B cell (primary cell): ENCODE measurements at regions not wholly inside any gene's neighbourhood (a gene's known extent, or its start where the extent isn't known, plus 50 kb on each side); places are given as distances from the start of the nearest gene placed in this dataset.

Source experiments
- ATAC-seq: fragments of 200-7000 bp; cut with Tn5 transposase; one replicate; pipeline ENCODE4 v1.10.0; 2021; ENCODE audit warnings: low read depth, mild to moderate bottlenecking, moderate number of reproducible peaks, moderate library complexity
- CTCF ChIA-PET: fragments of 350-600 bp; sonication (Branson Sonifier 250); formaldehyde crosslinking; loops from one replicate; lab custom pipeline; 2021; ENCODE audit warnings: antibody characterized with exemption, inconsistent platforms; lab: Charles Lee
- POLR2A ChIA-PET: fragments of 350-600 bp; sonication (Branson Sonifier 250); formaldehyde crosslinking; loops from one replicate; lab custom pipeline; 2021; ENCODE audit warnings: antibody characterized with exemption; lab: Charles Lee
- DNase-seq: peaks from one replicate; pipeline ENCODE4 v3.0.0; 2013
- H2AFZ ChIP-seq: 2 replicates; pipeline ENCODE4 v1.6.1; 2012; ENCODE audit warnings: mild to moderate bottlenecking, low read depth, low read length; ENCODE audit not compliant: insufficient read depth, poor library complexity, severe bottlenecking
- H3K27ac ChIP-seq, 2 donors: 1 replicate in 1 of 2; 2 replicates in 1 of 2; pipeline ENCODE4 v1.5.1; 2012 to 2013; ENCODE audit warnings: low read length in 2 of 2, mild to moderate bottlenecking in 2 of 2, moderate library complexity in 1 of 2
- H3K27me3 ChIP-seq, 4 experiments: fragments of 200-600 bp in 1 of 4; sonication (generic) in 1 of 4; replicated peaks in 1 of 4; 1 replicate in 2 of 4; 2 replicates in 2 of 4; pipeline versions ENCODE4 v1.6.1 to v1.7.0; 2013 to 2016; ENCODE audit warnings: low read length in 3 of 4, mild to moderate bottlenecking in 2 of 4, mixed read lengths in 1 of 4, moderate library complexity in 1 of 4; ENCODE audit not compliant: insufficient read depth in 4 of 4, control insufficient read depth in 3 of 4; ENCODE audit errors: control extremely low read depth in 1 of 4
- H3K36me3 ChIP-seq, 2 experiments: replicated peaks in 1 of 2; 1 replicate in 1 of 2; 2 replicates in 1 of 2; pipeline versions ENCODE4 v1.6.1 to v1.7.1; 2013; ENCODE audit warnings: low read length in 1 of 2; ENCODE audit not compliant: insufficient read depth in 2 of 2, control insufficient read depth in 1 of 2; ENCODE audit errors: control extremely low read depth in 1 of 2, extremely low read depth in 1 of 2
- H3K4me1 ChIP-seq, 2 donors: fragments of 200-600 bp in 1 of 2; sonication (generic) in 1 of 2; 1 replicate in 1 of 2; 2 replicates in 1 of 2; pipeline versions ENCODE4 v1.5.1 to v1.6.1; 2013 to 2017; ENCODE audit warnings: low read length in 2 of 2; ENCODE audit not compliant: control insufficient read depth in 2 of 2, insufficient read depth in 2 of 2
- H3K4me2 ChIP-seq: replicated peaks from 2 replicates; pipeline ENCODE3; 2012; ENCODE audit warnings: mild to moderate bottlenecking, low read depth, low read length; ENCODE audit not compliant: poor library complexity, severe bottlenecking
- H3K4me3 ChIP-seq, 5 experiments: fragments of 200-600 bp in 1 of 5; sonication (generic) in 1 of 5; 1 replicate in 3 of 5; 2 replicates in 2 of 5; pipeline versions ENCODE4 v1.5.1 to v1.7.0; 2011 to 2016; ENCODE audit warnings: low read length in 4 of 5, mild to moderate bottlenecking in 4 of 5, low read depth in 2 of 5, control low read depth in 1 of 5, moderate library complexity in 1 of 5; ENCODE audit not compliant: insufficient read depth in 1 of 5; ENCODE audit errors: control extremely low read depth in 1 of 5, extremely low read depth in 1 of 5
- H3K79me2 ChIP-seq: fragments of 200-600 bp; sonication (generic); one replicate; pipeline ENCODE4 v1.6.0; 2016; ENCODE audit warnings: low read length; ENCODE audit not compliant: control insufficient read depth, insufficient read depth
- H3K9ac ChIP-seq: fragments of 200-600 bp; sonication (generic); 2 replicates; pipeline ENCODE4 v1.6.1; 2017; ENCODE audit warnings: mild to moderate bottlenecking, low read length, moderate library complexity
- H3K9me3 ChIP-seq, 3 donors: one replicate each; pipeline versions ENCODE4 v1.6.1 to v1.7.1; 2013; ENCODE audit warnings: low read length in 2 of 3; ENCODE audit not compliant: control insufficient read depth in 2 of 3, insufficient read depth in 1 of 3; ENCODE audit errors: control extremely low read depth in 1 of 3
- H4K20me1 ChIP-seq: 2 replicates; pipeline ENCODE4 v1.6.0; 2012; ENCODE audit warnings: mild to moderate bottlenecking, low read length; ENCODE audit not compliant: insufficient read depth, control insufficient read depth, poor library complexity, severe bottlenecking
- H3K27ac Mint-ChIP-seq: one replicate; pipeline ENCODE4 v1.8.0; 2021; ENCODE audit warnings: mixed read lengths
- H3K27me3 Mint-ChIP-seq: one replicate; pipeline ENCODE4 v1.8.0; 2021; ENCODE audit warnings: mixed read lengths
- H3K4me1 Mint-ChIP-seq: one replicate; pipeline ENCODE4 v1.8.0; 2021; ENCODE audit warnings: mixed read lengths
- H3K4me3 Mint-ChIP-seq: one replicate; pipeline ENCODE4 v1.8.0; 2021; ENCODE audit warnings: mixed read lengths
- H3K9me3 Mint-ChIP-seq: one replicate; pipeline ENCODE4 v1.8.0; 2022; ENCODE audit warnings: mixed read lengths; ENCODE audit not compliant: insufficient read depth
- EZH2 ChIP-seq: IDR thresholded peaks from 2 replicates; pipeline ENCODE4 v1.6.1; 2012; ENCODE audit warnings: borderline replicate concordance, low read depth, mild to moderate bottlenecking, moderate library complexity, low read length; ENCODE audit not compliant: insufficient read depth, poor library complexity, severe bottlenecking
- WGBS: methylation state at CpG from one replicate; pipeline ENCODE4 v1.1.5; 2013; ENCODE audit warnings: missing lambda C conversion rate; ENCODE audit not compliant: insufficient coverage; 5-methylcytosine and 5-hydroxymethylcytosine counted together
- intact Hi-C: fragments of 100-400 bp; cut with micrococcal nuclease; formaldehyde crosslinking; loops from one replicate; pipeline ENCODE4 v1.10.0; 2022
- TF ChIP-seq, protein P1 (sequence below): fragments of 200-600 bp; IDR thresholded peaks from one replicate; pipeline ENCODE4 v1.8.0; 2022; ENCODE audit warnings: antibody characterized with exemption, mild to moderate bottlenecking

DNA sequence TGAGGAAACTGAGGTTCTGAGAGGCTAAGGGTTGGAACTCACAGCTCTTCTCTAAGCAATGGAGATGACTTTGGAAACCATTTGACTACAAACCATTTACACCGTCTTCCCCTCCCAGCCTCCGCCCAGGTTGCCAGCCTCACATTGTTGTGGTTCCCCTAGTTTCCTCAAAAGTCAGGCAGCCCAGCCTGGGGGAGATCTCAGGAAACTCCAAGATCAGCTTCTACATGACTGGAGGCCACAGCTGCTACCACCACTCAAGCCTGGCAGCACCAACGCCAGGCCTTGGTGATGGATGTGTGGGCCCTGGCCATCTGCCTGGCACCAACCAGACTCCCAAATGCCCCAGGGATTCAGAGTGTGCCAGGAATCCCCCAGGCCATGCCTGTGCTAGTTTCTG is 207.9 kb downstream of the TSHZ3 start:
- intact Hi-C loops = no loop called here
- Histone ChIP-seq H3K27ac (no peak overlapping the region), H2AFZ (no peak overlapping the region), H3K9me3 (peaks cover 0 to 26% (median 0%) of the 10 kb centered on the region in 3 donors), H3K27me3 (no peaks in the 10 kb centered on the region), H3K79me2 (no peaks in the 10 kb centered on the region), H3K4me3 (no peak overlapping the region), H3K9ac (no peak overlapping the region), H3K4me1 (no peaks in the 10 kb centered on the region), H3K4me2 (no peak overlapping the region), H4K20me1 (no peaks in the 10 kb centered on the region), H3K36me3 (no peaks in the 10 kb centered on the region)
- ChIA-PET POLR2A (no interaction called here), CTCF (no interaction called here)
- Mint-ChIP-seq H3K4me3 (no peak overlapping the region), H3K9me3 (peaks cover 2% of the 10 kb centered on the region), H3K27me3 (no peaks in the 10 kb centered on the region), H3K27ac (no peak overlapping the region), H3K4me1 (no peaks in the 10 kb centered on the region)
- TF ChIP-seq EZH2 = no peak
- TF ChIP-seq, protein P1, sequence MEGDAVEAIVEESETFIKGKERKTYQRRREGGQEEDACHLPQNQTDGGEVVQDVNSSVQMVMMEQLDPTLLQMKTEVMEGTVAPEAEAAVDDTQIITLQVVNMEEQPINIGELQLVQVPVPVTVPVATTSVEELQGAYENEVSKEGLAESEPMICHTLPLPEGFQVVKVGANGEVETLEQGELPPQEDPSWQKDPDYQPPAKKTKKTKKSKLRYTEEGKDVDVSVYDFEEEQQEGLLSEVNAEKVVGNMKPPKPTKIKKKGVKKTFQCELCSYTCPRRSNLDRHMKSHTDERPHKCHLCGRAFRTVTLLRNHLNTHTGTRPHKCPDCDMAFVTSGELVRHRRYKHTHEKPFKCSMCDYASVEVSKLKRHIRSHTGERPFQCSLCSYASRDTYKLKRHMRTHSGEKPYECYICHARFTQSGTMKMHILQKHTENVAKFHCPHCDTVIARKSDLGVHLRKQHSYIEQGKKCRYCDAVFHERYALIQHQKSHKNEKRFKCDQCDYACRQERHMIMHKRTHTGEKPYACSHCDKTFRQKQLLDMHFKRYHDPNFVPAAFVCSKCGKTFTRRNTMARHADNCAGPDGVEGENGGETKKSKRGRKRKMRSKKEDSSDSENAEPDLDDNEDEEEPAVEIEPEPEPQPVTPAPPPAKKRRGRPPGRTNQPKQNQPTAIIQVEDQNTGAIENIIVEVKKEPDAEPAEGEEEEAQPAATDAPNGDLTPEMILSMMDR = no peak
- no peak for ATAC-seq
- WGBS = 66% methylated on average over 3 of the region's 3 CpGs
- DNase-seq = no peak

- peaks cover 2% of the 10 kb centered on the region for H3K9me3 Mint-ChIP-seq
- ATAC-seq = no peak
- ChIA-PET CTCF (no interaction called here), POLR2A (no interaction called here)
- H3K27me3 Mint-ChIP-seq = no peaks in the 10 kb centered on the region
- TF ChIP-seq, protein P1 = no peak
- no peak for TF ChIP-seq EZH2
- intact Hi-C loops = no loop called here
- H3K4me3 Mint-ChIP-seq = no peak overlapping the region
- H3K4me3 ChIP-seq = no peak overlapping the region
- H3K79me2 ChIP-seq = no peaks in the 10 kb centered on the region
- peaks cover 0 to 22% (median 0%) of the 10 kb centered on the region in 3 donors for H3K9me3 ChIP-seq
- 54% methylated on average over 6 of the region's 6 CpGs for WGBS
- H3K27ac ChIP-seq = no peak overlapping the region
- H3K4me1 ChIP-seq = no peaks in the 10 kb centered on the region
- H3K27me3 ChIP-seq = no peaks in the 10 kb centered on the region
- no peak overlapping the region for H2AFZ ChIP-seq
- no peaks in the 10 kb centered on the region for H3K36me3 ChIP-seq
- H3K27ac Mint-ChIP-seq = no peak overlapping the region
- no peak overlapping the region for H3K9ac ChIP-seq
- no peaks in the 10 kb centered on the region for H4K20me1 ChIP-seq
- no peaks in the 10 kb centered on the region for H3K4me1 Mint-ChIP-seq
- DNase-seq = no peak
- H3K4me2 ChIP-seq = no peak overlapping the region
Measured at GRCh38 chr19:31140717-31141116, 208.5 kb downstream of the TSHZ3 start.
